GM10248 (cell line): ENCODE measurements at regions not wholly inside any gene's neighbourhood (a gene's known extent, or its start where the extent isn't known, plus 50 kb on each side); places are given as distances from the start of the nearest gene placed in this dataset.

Experiments
- CTCF ChIA-PET: fragments of 300-600 bp; sonication (Branson Sonifier 250); formaldehyde crosslinking; extraction: SDS; loops from one replicate; lab custom pipeline; 2021; ENCODE audit warnings: antibody characterized with exemption; lab: Yijun Ruan, JAX
- POLR2A ChIA-PET: fragments of 350-650 bp; sonication (Branson Sonifier 250); formaldehyde crosslinking; extraction: SDS; loops from one replicate; lab custom pipeline; 2020; ENCODE audit warnings: antibody characterized with exemption; lab: Yijun Ruan, JAX
- DNase-seq: peaks from one replicate; pipeline ENCODE4 v3.0.0; 2012; ENCODE audit errors: extremely low spot score
- TF ChIP-seq, protein P1 (sequence below): IDR thresholded peaks from 2 replicates; pipeline ENCODE4 v1.5.1; 2012; ENCODE audit warnings: mild to moderate bottlenecking, low read depth; ENCODE audit errors: extremely low read depth, missing control alignments, control extremely low read depth

DNA sequence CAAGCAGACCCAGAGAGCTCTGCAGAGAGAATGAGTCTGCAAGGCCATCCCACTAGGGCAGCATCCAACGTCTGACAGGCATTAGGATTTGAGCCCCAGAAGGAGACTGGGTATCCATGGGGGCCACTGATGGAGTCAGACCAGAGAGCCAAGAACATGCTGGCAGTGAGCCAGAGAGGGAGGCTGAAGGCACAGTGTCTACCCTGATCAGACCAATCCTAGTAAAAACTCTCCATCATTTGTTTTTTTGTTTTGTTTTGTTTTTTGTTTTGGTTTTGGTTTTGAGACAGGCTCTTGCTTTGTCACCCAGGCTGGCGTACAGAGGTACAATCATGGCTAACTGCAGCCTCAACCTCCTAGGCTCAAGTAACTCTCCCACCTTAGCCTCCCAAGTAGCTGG is 133.1 kb upstream of the LYZL2 start:
- ChIA-PET CTCF (interaction anchor here (1.2 to 3.0 kb wide), 6 partner anchors 8 to 26 kb away, joined by 3 to 11 read pairs (median 4); no protein-coding TSS in a partner anchor), POLR2A (no interaction called here)
- DNase-seq = no peak
- TF ChIP-seq, protein P1, sequence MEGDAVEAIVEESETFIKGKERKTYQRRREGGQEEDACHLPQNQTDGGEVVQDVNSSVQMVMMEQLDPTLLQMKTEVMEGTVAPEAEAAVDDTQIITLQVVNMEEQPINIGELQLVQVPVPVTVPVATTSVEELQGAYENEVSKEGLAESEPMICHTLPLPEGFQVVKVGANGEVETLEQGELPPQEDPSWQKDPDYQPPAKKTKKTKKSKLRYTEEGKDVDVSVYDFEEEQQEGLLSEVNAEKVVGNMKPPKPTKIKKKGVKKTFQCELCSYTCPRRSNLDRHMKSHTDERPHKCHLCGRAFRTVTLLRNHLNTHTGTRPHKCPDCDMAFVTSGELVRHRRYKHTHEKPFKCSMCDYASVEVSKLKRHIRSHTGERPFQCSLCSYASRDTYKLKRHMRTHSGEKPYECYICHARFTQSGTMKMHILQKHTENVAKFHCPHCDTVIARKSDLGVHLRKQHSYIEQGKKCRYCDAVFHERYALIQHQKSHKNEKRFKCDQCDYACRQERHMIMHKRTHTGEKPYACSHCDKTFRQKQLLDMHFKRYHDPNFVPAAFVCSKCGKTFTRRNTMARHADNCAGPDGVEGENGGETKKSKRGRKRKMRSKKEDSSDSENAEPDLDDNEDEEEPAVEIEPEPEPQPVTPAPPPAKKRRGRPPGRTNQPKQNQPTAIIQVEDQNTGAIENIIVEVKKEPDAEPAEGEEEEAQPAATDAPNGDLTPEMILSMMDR = no peak

DNA sequence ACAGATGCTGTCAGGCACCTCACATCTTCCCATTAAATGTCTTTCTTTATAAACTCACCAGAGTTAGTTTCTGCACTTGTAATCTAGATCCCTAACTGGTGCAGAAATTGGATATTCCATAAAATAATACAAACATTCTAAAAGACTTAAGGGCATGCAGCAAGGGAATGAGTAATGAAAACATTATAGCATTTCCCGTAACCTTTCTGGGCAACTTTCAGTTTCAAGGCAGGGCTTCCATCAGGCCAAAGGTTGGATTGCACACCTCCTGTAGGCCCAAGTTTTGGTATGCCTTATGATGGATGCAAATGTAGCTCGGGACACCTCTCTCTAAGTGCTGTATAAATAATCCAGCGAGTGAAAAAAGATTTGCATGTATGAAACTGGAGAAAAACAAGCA is 129.9 kb upstream of the LYZL2 start:
- DNase-seq = no peak
- CTCF ChIA-PET = interaction anchor here (1.5 kb wide), 1 partner anchor 9 kb away, joined by 3 read pairs; no protein-coding TSS in a partner anchor
- TF ChIP-seq, protein P1 = no peak
- POLR2A ChIA-PET = interaction anchor here (0.6 kb wide), 2 partner anchors 22 to 25 kb away, joined by 3 read pairs; no protein-coding TSS in a partner anchor

DNA sequence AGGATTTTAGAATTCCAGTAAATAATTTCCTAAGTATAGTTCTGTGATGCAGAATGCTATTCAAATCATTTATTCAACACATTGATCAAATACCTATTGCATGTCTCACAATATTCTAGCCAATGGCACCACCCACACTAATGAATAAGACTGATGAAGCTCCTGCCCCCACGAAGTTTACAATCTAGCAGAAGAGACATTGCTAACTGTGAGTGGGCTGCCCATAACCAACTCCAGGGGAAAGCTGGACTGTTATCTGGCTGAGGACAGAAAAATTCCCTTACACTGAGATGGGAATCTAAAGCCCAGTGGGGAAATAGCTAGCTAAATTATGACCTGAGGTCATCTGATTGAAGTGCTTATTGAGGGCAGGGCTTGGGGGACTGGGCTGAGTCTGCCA is 128.8 kb upstream of the LYZL2 start:
- ChIA-PET CTCF (interaction anchor here (1.5 kb wide), 1 partner anchor 10 kb away, joined by 3 read pairs; no protein-coding TSS in a partner anchor), POLR2A (no interaction called here)
- no peak for DNase-seq
- TF ChIP-seq, protein P1 = no peak

DNA sequence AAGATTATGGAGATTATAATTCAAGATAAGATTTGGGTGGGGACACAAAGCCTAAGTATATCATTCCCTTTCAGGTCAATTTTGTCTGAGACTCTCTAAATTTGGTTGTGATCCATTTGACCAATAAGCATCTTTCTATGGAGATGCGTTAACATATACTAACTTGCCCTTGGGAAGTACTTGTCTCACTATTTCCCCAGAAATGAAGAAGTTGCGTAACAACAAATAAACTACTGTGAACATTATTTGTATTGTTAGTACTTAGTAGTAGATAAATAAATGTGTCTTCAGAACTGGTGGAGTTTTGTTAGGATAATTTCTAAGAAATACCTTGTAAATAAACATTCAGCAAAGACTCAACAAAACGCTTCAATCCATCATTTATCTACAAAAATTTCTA is 127.3 kb upstream of the LYZL2 start:
- CTCF ChIA-PET = no interaction called here
- POLR2A ChIA-PET = no interaction called here
- TF ChIP-seq, protein P1 = no peak
- DNase-seq = no peak

DNA sequence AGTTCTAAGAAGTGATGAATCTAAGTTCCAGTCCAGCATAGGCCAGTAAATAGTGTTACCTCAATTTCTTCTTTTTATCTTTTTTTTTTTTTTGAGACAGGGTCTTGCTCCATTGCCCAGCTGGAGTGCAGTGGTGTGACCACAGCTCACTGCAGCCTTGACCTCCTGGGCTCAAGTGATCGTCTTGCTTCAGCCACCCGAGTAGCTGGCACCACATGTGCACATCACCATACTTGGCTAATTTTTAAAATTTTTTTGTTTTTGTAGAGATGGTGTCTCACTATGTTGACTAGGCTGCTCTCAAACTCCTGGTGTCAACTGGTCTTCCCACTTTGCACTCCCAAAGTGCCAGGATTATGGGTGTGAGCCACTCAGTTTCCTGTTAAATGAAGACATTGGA is 126.6 kb upstream of the LYZL2 start:
- POLR2A ChIA-PET = no interaction called here
- TF ChIP-seq, protein P1 = no peak
- CTCF ChIA-PET = interaction anchor here (1.1 kb wide), 1 partner anchor 22 kb away, joined by 3 read pairs; no protein-coding TSS in a partner anchor
- DNase-seq = no peak

DNA sequence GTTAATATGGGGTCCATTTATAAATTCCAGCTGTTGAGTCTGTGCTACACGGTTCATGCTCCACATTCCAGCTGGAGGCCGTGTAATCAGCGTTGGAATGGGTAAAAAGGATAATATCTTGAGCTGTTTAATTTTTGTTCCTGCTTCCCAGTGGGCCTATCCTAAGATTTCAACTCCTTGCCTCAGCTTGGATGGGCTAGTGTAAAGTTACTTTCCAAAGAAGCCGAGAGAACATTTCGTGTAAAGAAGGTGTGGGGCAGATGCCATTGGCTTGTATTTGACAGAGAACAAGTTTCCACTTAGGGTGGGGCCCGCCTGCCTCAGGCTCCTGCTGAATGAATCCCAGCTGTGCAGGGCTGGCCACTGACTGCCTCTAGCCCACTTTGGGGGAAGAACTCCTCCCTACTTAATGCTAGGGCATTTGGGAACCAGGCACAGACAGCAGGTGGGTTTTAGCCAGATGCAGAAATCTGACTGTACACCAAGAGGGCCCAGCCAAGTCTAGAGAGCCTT is 125.9 kb upstream of the LYZL2 start:
- ChIA-PET POLR2A (no interaction called here), CTCF (interaction anchor here (1.1 kb wide), 1 partner anchor 21 kb away, joined by 3 read pairs; no protein-coding TSS in a partner anchor)
- TF ChIP-seq, protein P1 = no peak
- no peak for DNase-seq
